ENCODE measurements at regions not wholly inside any gene's neighbourhood (a gene's known extent, or its start where the extent isn't known, plus 50 kb on each side); places are given as distances from the start of the nearest gene placed in this dataset.

DNA sequence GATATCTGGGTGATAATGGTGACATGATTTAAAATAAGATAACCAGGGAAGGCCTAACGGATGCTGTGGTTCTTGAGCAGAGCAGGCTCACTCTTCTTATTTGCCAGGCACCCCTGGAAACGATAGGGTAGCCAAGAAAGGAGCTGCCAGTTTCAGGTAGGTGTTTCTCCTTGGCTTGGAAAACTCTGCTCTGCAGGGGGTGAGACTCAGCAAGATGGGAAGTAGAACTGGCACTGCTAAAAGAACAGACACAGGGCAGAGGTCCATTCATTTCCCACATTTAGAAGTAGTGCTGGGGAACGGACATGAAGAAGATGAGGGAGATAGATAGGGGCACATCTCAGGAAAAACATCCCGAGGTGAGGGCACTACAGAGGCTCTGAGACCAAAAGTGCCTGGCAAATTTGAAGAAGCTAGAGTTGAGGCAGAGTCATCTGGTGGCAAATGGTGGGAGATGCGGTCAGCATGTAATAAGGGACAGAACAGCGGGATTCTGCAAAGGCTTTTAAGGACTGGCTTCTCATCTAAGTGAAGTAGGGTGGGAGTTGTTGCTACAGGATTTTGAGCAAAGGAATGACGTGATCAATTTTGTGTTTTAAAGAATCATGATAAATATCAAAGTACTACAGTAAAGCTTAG is 323.4 kb upstream of the PLSCR5 start:
- DNase-seq (ENCODE audit: low read depth in 2 of 2): no peak
- TF ChIP-seq, protein P1, sequence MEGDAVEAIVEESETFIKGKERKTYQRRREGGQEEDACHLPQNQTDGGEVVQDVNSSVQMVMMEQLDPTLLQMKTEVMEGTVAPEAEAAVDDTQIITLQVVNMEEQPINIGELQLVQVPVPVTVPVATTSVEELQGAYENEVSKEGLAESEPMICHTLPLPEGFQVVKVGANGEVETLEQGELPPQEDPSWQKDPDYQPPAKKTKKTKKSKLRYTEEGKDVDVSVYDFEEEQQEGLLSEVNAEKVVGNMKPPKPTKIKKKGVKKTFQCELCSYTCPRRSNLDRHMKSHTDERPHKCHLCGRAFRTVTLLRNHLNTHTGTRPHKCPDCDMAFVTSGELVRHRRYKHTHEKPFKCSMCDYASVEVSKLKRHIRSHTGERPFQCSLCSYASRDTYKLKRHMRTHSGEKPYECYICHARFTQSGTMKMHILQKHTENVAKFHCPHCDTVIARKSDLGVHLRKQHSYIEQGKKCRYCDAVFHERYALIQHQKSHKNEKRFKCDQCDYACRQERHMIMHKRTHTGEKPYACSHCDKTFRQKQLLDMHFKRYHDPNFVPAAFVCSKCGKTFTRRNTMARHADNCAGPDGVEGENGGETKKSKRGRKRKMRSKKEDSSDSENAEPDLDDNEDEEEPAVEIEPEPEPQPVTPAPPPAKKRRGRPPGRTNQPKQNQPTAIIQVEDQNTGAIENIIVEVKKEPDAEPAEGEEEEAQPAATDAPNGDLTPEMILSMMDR (IDR thresholded peaks at IDR 0.05; ENCODE audit: low read depth, low read length): no peak
- no peak overlapping the region for H3K4me3 ChIP-seq (replicated peaks in 1 of 2; ENCODE audit: low read depth in 2 of 2, low read length in 2 of 2)

DNA sequence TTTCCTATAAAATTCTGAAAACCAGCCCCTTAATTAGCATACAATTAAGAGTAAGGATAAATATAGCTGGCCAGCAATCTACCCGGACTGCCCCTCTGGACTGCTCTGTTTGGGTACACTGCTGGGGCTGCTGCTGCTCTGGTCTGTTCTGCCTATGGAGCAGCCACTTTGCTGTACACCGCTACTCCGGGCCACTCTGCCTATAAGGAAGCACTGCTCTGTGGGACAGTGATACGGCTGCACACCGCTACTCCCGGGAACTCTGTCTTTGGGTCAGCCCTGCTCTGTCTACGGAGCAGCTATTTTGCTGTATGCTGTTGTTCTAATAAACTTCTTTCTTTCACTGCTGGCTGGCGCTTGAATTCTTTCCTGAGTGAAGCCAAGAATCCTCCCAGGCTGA is 316.5 kb upstream of the PLSCR5 start:
- no peak for DNase-seq (ENCODE audit: low read depth in 2 of 2)
- H3K4me3 ChIP-seq (replicated peaks in 1 of 2; ENCODE audit: low read depth in 2 of 2, low read length in 2 of 2): no peak overlapping the region
- TF ChIP-seq, protein P1 (IDR thresholded peaks at IDR 0.05; ENCODE audit: low read depth, low read length): no peak

DNA sequence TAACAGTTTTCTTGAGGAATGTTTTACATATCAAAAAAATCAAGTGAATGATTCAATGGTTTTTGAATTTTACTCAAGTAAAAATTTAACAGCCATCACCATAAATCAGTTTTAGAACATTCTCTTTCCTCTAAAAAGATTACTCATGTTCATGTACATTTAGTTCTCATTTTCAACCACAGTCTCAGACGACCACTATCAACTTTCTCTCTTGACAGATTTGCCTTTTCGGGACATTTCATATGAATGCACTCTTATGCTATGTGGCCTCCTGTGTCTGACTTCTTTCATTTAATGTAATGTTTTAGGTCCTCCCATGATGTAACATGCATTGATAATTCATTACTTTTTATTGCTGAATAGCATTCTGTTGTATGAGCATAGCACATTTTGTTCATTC is 309.3 kb upstream of the PLSCR5 start:
- TF ChIP-seq, protein P1 (IDR thresholded peaks at IDR 0.05; ENCODE audit: low read depth, low read length): no peak
- DNase-seq (ENCODE audit: low read depth in 2 of 2): no peak
- no peak overlapping the region for H3K4me3 ChIP-seq (replicated peaks in 1 of 2; ENCODE audit: low read depth in 2 of 2, low read length in 2 of 2)

DNA sequence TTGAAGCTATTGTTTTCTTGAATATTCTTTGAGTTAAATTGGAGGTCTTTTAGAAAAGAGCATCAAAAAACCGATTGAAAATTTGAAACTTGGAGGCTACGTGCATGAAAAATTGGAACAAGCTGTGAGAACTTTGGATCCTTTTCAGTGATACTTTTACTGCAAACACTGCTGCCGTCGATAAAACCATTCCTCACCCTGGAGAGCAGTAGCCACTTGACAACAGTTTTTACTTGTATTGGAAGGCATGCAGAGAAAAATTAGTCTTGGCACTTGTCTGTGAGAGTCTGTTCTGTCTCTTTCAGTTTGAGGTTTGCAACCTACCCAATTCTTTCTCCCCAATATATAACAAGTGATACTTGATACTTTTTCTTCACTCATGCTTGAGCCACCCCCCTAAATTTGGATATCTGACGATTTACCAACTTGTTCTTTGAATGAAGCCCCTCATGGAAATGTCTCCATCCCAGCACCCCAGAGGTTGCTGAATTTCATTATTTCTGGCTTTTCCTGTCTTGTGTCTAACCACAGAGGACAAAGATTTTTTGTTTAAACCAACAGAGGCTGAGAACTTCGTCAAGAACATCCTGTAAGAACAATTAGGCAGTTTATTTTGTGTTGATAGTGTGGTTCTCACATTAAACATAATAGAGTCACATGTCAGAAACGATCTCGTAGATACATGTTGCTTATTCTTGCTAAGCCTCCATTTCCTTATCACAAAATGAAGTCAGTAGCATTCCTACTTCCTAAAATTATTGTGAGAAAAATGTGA is 307.3 kb upstream of the PLSCR5 start:
- H3K4me3 ChIP-seq (replicated peaks in 1 of 2; ENCODE audit: low read depth in 2 of 2, low read length in 2 of 2): no peak overlapping the region
- TF ChIP-seq, protein P1 (IDR thresholded peaks at IDR 0.05; ENCODE audit: low read depth, low read length): no peak

DNA sequence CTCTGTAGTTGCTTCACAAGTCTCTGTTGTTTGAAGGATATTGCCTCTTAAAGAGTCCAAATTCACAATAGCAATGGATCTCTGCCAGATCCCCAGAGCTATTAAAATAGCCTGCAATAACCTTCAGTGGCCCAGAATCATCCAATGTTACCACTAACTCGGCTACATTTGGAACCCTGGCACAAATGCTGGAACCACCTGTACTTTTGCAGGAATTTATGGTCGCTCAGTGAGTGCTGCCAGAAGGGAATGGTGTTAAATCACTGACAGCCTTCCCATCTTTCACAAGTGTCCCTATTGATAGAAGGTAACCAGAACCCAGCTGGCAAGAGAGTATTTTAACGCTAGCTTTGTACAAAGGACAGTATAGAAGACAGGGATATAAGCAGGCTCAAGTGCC is 298.8 kb upstream of the PLSCR5 start:
- DNase-seq (ENCODE audit: low read depth in 2 of 2): no peak
- TF ChIP-seq, protein P1 (IDR thresholded peaks at IDR 0.05; ENCODE audit: low read depth, low read length): no peak
- no peak overlapping the region for H3K4me3 ChIP-seq (replicated peaks in 1 of 2; ENCODE audit: low read depth in 2 of 2, low read length in 2 of 2)

More for the DNA sequence above, 307.3 kb upstream of the PLSCR5 start:
- no peak for DNase-seq (ENCODE audit: low read depth in 2 of 2)

DNA sequence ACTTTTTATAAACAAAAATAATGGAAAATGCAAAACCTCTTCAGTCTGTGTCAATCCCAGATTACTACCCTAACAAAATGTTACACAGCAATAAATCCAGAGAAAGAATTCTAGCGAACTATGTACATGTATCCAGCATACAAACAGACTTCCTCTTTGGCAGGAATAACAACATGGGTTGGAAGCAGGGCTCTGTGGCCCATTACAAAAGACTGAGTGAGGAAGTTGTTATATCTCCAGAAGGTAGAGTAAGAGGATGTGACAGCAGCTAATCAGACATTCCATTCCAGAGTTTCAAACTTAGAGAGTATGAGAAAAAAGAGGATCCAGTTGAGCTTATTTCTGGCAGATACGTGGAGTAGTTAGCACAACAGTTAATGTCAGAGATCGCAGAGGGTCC is 294.0 kb upstream of the PLSCR5 start:
- DNase-seq (ENCODE audit: low read depth in 2 of 2): no peak
- H3K4me3 ChIP-seq (replicated peaks in 1 of 2; ENCODE audit: low read depth in 2 of 2, low read length in 2 of 2): no peak overlapping the region
- TF ChIP-seq, protein P1 (IDR thresholded peaks at IDR 0.05; ENCODE audit: low read depth, low read length): no peak

Data from cardiac fibroblast (primary cell).